ENCODE measurements at regions not wholly inside any gene's neighbourhood (a gene's known extent, or its start where the extent isn't known, plus 50 kb on each side); places are given as distances from the start of the nearest gene placed in this dataset.

GRCh38 chr18:38198526-38198925 is 632.9 kb upstream of the CELF4 start:
- TF ChIP-seq TAF1 (IDR thresholded peaks at IDR 0.05; ENCODE audit: borderline replicate concordance, insufficient read depth, low read length) (no peak), SIN3A (IDR thresholded peaks at IDR 0.05; ENCODE audit: borderline replicate concordance, insufficient read depth, low read length) (no peak), FOXP2 (optimal IDR thresholded peaks at IDR 0.05; ENCODE audit: borderline replicate concordance, extremely low read depth, extremely low read length, insufficient read depth) (no peak), POLR2AphosphoS5 (IDR thresholded peaks at IDR 0.05; ENCODE audit: low read depth, low read length) (no peak)
- TF ChIP-seq, protein P1, sequence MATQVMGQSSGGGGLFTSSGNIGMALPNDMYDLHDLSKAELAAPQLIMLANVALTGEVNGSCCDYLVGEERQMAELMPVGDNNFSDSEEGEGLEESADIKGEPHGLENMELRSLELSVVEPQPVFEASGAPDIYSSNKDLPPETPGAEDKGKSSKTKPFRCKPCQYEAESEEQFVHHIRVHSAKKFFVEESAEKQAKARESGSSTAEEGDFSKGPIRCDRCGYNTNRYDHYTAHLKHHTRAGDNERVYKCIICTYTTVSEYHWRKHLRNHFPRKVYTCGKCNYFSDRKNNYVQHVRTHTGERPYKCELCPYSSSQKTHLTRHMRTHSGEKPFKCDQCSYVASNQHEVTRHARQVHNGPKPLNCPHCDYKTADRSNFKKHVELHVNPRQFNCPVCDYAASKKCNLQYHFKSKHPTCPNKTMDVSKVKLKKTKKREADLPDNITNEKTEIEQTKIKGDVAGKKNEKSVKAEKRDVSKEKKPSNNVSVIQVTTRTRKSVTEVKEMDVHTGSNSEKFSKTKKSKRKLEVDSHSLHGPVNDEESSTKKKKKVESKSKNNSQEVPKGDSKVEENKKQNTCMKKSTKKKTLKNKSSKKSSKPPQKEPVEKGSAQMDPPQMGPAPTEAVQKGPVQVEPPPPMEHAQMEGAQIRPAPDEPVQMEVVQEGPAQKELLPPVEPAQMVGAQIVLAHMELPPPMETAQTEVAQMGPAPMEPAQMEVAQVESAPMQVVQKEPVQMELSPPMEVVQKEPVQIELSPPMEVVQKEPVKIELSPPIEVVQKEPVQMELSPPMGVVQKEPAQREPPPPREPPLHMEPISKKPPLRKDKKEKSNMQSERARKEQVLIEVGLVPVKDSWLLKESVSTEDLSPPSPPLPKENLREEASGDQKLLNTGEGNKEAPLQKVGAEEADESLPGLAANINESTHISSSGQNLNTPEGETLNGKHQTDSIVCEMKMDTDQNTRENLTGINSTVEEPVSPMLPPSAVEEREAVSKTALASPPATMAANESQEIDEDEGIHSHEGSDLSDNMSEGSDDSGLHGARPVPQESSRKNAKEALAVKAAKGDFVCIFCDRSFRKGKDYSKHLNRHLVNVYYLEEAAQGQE (IDR thresholded peaks at IDR 0.05; ENCODE audit: insufficient read depth in 1 of 2, low read depth in 2 of 2, low read length in 2 of 2): no peak

GRCh38 chr18:38186491-38186890 is 620.9 kb upstream of the CELF4 start:
- TF ChIP-seq, protein P1 (IDR thresholded peaks at IDR 0.05; ENCODE audit: insufficient read depth in 1 of 2, low read depth in 2 of 2, low read length in 2 of 2): no peak
- TF ChIP-seq TAF1 (IDR thresholded peaks at IDR 0.05; ENCODE audit: borderline replicate concordance, insufficient read depth, low read length) (no peak), FOXP2 (optimal IDR thresholded peaks at IDR 0.05; ENCODE audit: borderline replicate concordance, extremely low read depth, extremely low read length, insufficient read depth) (no peak), POLR2AphosphoS5 (IDR thresholded peaks at IDR 0.05; ENCODE audit: low read depth, low read length) (no peak), SIN3A (IDR thresholded peaks at IDR 0.05; ENCODE audit: borderline replicate concordance, insufficient read depth, low read length) (no peak)

GRCh38 chr18:38174594-38174993 is 609.0 kb upstream of the CELF4 start:
- no peak for TF ChIP-seq SIN3A (IDR thresholded peaks at IDR 0.05; ENCODE audit: borderline replicate concordance, insufficient read depth, low read length)
- TF ChIP-seq, protein P1 (IDR thresholded peaks at IDR 0.05; ENCODE audit: insufficient read depth in 1 of 2, low read depth in 2 of 2, low read length in 2 of 2): no peak
- TF ChIP-seq POLR2AphosphoS5 (IDR thresholded peaks at IDR 0.05; ENCODE audit: low read depth, low read length): no peak
- TF ChIP-seq FOXP2 (optimal IDR thresholded peaks at IDR 0.05; ENCODE audit: borderline replicate concordance, extremely low read depth, extremely low read length, insufficient read depth): no peak
- TF ChIP-seq TAF1 (IDR thresholded peaks at IDR 0.05; ENCODE audit: borderline replicate concordance, insufficient read depth, low read length): no peak

GRCh38 chr18:38174173-38174572 is 608.6 kb upstream of the CELF4 start:
- TF ChIP-seq POLR2AphosphoS5 (IDR thresholded peaks at IDR 0.05; ENCODE audit: low read depth, low read length): no peak

- TF ChIP-seq SIN3A (IDR thresholded peaks at IDR 0.05; ENCODE audit: borderline replicate concordance, insufficient read depth, low read length) (no peak), FOXP2 (optimal IDR thresholded peaks at IDR 0.05; ENCODE audit: borderline replicate concordance, extremely low read depth, extremely low read length, insufficient read depth) (no peak), TAF1 (IDR thresholded peaks at IDR 0.05; ENCODE audit: borderline replicate concordance, insufficient read depth, low read length) (no peak), POLR2AphosphoS5 (IDR thresholded peaks at IDR 0.05; ENCODE audit: low read depth, low read length) (no peak)
- TF ChIP-seq, protein P1 (IDR thresholded peaks at IDR 0.05; ENCODE audit: insufficient read depth in 1 of 2, low read depth in 2 of 2, low read length in 2 of 2): no peak
Observed at GRCh38 chr18:38170845-38171244, 605.2 kb upstream of the CELF4 start.

All from PFSK-1 (cell line).